MM.1S (cell line): ENCODE measurements at regions not wholly inside any gene's neighbourhood (a gene's known extent, or its start where the extent isn't known, plus 50 kb on each side); places are given as distances from the start of the nearest gene placed in this dataset.

Experiments used
- DNase-seq: peaks from one replicate; pipeline ENCODE4 v3.0.0-alpha.2; 2015
- H2AFZ ChIP-seq: fragments of 300-600 bp; sonication (generic); 2 replicates; pipeline ENCODE4 v1.6.0; 2016; ENCODE audit warnings: antibody characterized with exemption, low read length
- H3F3A ChIP-seq: fragments of 300-600 bp; sonication (generic); 2 replicates; pipeline ENCODE4 v1.6.1; 2016; ENCODE audit warnings: mild to moderate bottlenecking, antibody characterized with exemption, low read length, moderate library complexity, mixed read lengths; ENCODE audit not compliant: insufficient read depth
- H3K27ac ChIP-seq: fragments of 300-600 bp; sonication (generic); 2 replicates; pipeline ENCODE4 v1.5.1; 2016; ENCODE audit warnings: mild to moderate bottlenecking, low read length
- H3K27me3 ChIP-seq: fragments of 300-600 bp; sonication (generic); replicated peaks from 2 replicates; pipeline ENCODE4 v1.6.0; 2016; ENCODE audit warnings: low read length; ENCODE audit not compliant: insufficient read depth
- H3K36me3 ChIP-seq: fragments of 300-600 bp; sonication (generic); replicated peaks from 2 replicates; pipeline ENCODE4 v1.6.1; 2016; ENCODE audit warnings: mild to moderate bottlenecking, low read length, mixed read lengths; ENCODE audit not compliant: insufficient read depth
- H3K4me1 ChIP-seq: fragments of 300-600 bp; sonication (generic); 2 replicates; pipeline ENCODE4 v1.6.1; 2016; ENCODE audit warnings: low read length, mixed read lengths
- H3K4me2 ChIP-seq: fragments of 300-600 bp; sonication (generic); 2 replicates; pipeline ENCODE4 v1.6.0; 2016; ENCODE audit warnings: low read depth, low read length
- H3K4me3 ChIP-seq: fragments of 300-600 bp; sonication (generic); 2 replicates; pipeline ENCODE4 v1.5.1; 2016; ENCODE audit warnings: low read length, mixed read lengths
- H3K79me2 ChIP-seq: fragments of 300-600 bp; sonication (generic); 2 replicates; pipeline ENCODE4 v1.6.1; 2016; ENCODE audit warnings: mixed run types, low read length, mixed read lengths
- H3K9ac ChIP-seq: fragments of 300-600 bp; sonication (generic); 2 replicates; pipeline ENCODE4 v1.6.1; 2016; ENCODE audit warnings: low read length, mixed read lengths
- H3K9me2 ChIP-seq: fragments of 300-600 bp; sonication (generic); replicated peaks from 2 replicates; pipeline ENCODE4 v1.6.1; 2016; ENCODE audit warnings: mild to moderate bottlenecking, low read length, mixed read lengths; ENCODE audit not compliant: insufficient read depth
- H3K9me3 ChIP-seq: fragments of 300-600 bp; sonication (generic); replicated peaks from 2 replicates; pipeline ENCODE4 v1.6.1; 2016; ENCODE audit warnings: mild to moderate bottlenecking, low read length, mixed read lengths; ENCODE audit not compliant: insufficient read depth
- H4K20me1 ChIP-seq: fragments of 300-600 bp; sonication (generic); 2 replicates; pipeline ENCODE4 v1.6.1; 2016; ENCODE audit warnings: mild to moderate bottlenecking, low read length, moderate library complexity, mixed read lengths; ENCODE audit not compliant: insufficient read depth
- EZH2 ChIP-seq: fragments of 300-600 bp; sonication (generic); optimal IDR thresholded peaks from 2 replicates; pipeline ENCODE3; 2017; ENCODE audit warnings: low read depth, mild to moderate bottlenecking, antibody characterized with exemption, low read length, mixed read lengths
- EZH2phosphoT487 ChIP-seq: fragments of 300-600 bp; sonication (generic); IDR thresholded peaks from 2 replicates; pipeline ENCODE4 v1.6.1; 2018; ENCODE audit warnings: antibody characterized with exemption, low read length
- TF ChIP-seq, protein P1 (sequence below): fragments of 300-600 bp; sonication (generic); IDR thresholded peaks from 2 replicates; pipeline ENCODE4 v1.5.1; 2016; ENCODE audit warnings: antibody characterized with exemption, low read length, mixed read lengths

DNA sequence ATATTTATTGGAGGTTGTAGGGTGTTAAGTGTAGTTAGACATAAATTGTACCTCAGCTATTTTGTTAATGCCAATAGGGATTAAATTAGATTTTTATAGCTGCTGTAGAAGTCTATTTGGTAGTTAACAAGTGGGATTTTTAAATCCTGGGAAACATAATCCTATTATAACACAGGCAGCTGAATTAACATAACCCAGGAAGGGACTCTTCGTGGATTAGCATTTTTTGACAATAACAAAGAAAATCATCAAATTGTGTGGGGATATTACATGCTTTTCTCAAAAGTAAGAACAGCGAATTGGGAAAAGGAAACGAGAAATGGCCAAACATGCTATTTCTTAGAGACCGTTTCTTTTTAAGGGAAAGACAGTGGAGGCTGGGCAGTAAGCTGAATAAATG is 172.8 kb downstream of the ZIC5 start:
- H3K36me3 ChIP-seq: no peaks in the 10 kb centered on the region
- no peaks in the 10 kb centered on the region for H3K9me2 ChIP-seq
- H3K4me2 ChIP-seq: no peak overlapping the region
- no peak overlapping the region for H3K9ac ChIP-seq
- no peak for DNase-seq
- no peaks in the 10 kb centered on the region for H4K20me1 ChIP-seq
- TF ChIP-seq EZH2 (no peak), EZH2phosphoT487 (no peak)
- TF ChIP-seq, protein P1, sequence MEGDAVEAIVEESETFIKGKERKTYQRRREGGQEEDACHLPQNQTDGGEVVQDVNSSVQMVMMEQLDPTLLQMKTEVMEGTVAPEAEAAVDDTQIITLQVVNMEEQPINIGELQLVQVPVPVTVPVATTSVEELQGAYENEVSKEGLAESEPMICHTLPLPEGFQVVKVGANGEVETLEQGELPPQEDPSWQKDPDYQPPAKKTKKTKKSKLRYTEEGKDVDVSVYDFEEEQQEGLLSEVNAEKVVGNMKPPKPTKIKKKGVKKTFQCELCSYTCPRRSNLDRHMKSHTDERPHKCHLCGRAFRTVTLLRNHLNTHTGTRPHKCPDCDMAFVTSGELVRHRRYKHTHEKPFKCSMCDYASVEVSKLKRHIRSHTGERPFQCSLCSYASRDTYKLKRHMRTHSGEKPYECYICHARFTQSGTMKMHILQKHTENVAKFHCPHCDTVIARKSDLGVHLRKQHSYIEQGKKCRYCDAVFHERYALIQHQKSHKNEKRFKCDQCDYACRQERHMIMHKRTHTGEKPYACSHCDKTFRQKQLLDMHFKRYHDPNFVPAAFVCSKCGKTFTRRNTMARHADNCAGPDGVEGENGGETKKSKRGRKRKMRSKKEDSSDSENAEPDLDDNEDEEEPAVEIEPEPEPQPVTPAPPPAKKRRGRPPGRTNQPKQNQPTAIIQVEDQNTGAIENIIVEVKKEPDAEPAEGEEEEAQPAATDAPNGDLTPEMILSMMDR: no peak
- no peak overlapping the region for H3K27ac ChIP-seq
- H3K4me1 ChIP-seq: no peaks in the 10 kb centered on the region
- H3K4me3 ChIP-seq: no peak overlapping the region
- H2AFZ ChIP-seq: no peak overlapping the region
- no peaks in the 10 kb centered on the region for H3K27me3 ChIP-seq
- H3F3A ChIP-seq: no peaks in the 10 kb centered on the region
- no peaks in the 10 kb centered on the region for H3K79me2 ChIP-seq
- no peaks in the 10 kb centered on the region for H3K9me3 ChIP-seq

DNA sequence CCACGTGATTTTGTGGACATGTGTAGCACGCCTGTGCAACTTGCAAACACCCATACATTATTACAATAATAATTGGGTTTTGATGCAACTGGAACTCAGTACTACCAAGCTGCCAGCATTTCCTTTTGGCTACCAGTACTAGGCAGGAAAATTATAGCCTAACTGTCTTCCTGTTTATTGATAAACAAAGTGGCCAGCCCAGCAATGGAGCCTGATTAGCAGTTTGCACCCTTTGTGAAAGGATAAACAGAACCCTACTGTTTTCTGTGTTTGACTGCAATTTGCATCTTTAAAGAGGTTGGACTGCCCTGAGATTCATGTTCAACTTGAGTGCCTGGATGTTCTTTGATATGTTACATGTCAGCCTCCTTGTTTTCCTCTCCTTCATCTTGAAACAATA is 173.9 kb downstream of the ZIC5 start:
- Histone ChIP-seq H3F3A (no peaks in the 10 kb centered on the region), H3K9me3 (no peaks in the 10 kb centered on the region), H3K9me2 (no peaks in the 10 kb centered on the region), H3K27ac (no peak overlapping the region), H2AFZ (no peak overlapping the region), H3K4me3 (no peak overlapping the region), H3K4me1 (no peaks in the 10 kb centered on the region), H3K27me3 (no peaks in the 10 kb centered on the region), H3K79me2 (no peaks in the 10 kb centered on the region), H3K4me2 (no peak overlapping the region), H4K20me1 (no peaks in the 10 kb centered on the region), H3K36me3 (no peaks in the 10 kb centered on the region), H3K9ac (no peak overlapping the region)
- TF ChIP-seq, protein P1: no peak
- TF ChIP-seq EZH2 (no peak), EZH2phosphoT487 (no peak)
- DNase-seq: no peak

DNA sequence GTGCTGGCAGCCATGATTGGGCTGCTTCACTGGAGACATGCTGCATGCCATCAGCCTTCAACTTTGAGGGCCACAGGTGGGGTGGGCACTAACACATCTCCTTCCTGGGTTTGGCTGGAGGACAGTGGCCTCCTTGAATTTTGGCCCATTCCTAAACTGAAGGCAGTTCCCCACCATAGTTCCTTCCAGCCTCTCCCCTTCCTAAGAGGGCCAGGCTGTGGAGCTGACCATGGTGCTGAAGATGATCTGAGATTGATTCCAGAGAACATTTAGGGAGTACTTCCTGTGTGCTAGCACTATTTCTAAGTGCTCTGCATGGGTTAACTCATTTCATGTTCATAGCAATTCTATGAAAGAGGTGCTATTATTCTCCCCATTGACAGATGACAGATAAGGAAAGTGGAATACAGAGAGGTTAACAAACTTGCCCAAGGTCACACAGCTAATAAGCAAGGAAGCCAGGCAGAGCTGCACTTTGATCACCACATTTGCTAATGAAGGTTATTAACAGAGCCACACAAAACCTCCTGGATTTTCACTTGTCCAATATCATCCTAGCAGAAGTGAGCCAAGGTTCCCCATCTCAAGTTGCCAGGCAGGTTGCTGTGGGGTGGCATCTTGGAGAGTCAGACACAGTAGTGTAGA is 175.3 kb downstream of the ZIC5 start:
- Histone ChIP-seq H4K20me1 (no peaks in the 10 kb centered on the region), H3K27me3 (no peaks in the 10 kb centered on the region), H3F3A (no peaks in the 10 kb centered on the region), H3K4me3 (no peak overlapping the region), H3K9ac (no peak overlapping the region), H3K4me1 (no peaks in the 10 kb centered on the region), H3K27ac (no peak overlapping the region), H3K36me3 (no peaks in the 10 kb centered on the region), H3K79me2 (no peaks in the 10 kb centered on the region), H3K4me2 (no peak overlapping the region), H3K9me2 (no peaks in the 10 kb centered on the region), H2AFZ (no peak overlapping the region), H3K9me3 (no peaks in the 10 kb centered on the region)
- DNase-seq: peak; percentile 30
- TF ChIP-seq EZH2phosphoT487 (no peak), EZH2 (no peak)
- TF ChIP-seq, protein P1: no peak
